Prostate gland (tissue), 2 donors: ENCODE measurements at regions not wholly inside any gene's neighbourhood (a gene's known extent, or its start where the extent isn't known, plus 50 kb on each side); places are given as distances from the start of the nearest gene placed in this dataset.

Experiments
- DNase-seq: peaks from one replicate; pipeline ENCODE4 v3.0.0-alpha.2; 2019; ENCODE audit warnings: low spot score
- H3K27ac ChIP-seq, 2 donors: fragments of 200-600 bp; sonication (generic); 2 replicates each; pipeline ENCODE4 v1.5.1; 2017 to 2019
- H3K27me3 ChIP-seq: fragments of 200-600 bp; sonication (generic); replicated peaks from 2 replicates; pipeline ENCODE4 v1.5.1; 2019; ENCODE audit not compliant: insufficient read depth
- H3K36me3 ChIP-seq, 2 donors: fragments of 200-600 bp; sonication (generic); 1 replicate in 1 of 2; 2 replicates in 1 of 2; pipeline versions ENCODE4 v1.5.1 to v1.8.1; 2017 to 2019
- H3K4me1 ChIP-seq: fragments of 200-600 bp; sonication (generic); replicated peaks from 2 replicates; pipeline ENCODE4 v1.5.1; 2019
- H3K4me3 ChIP-seq, 2 donors: fragments of 200-600 bp; sonication (generic); 2 replicates each; pipeline ENCODE4 v1.5.1; 2017 to 2019
- H3K9me3 ChIP-seq: fragments of 200-600 bp; sonication (generic); 2 replicates; pipeline ENCODE4 v1.5.1; 2017
- CTCF ChIP-seq, 4 experiments: fragments of 200-600 bp in 2 of 4; fragments of 450-650 bp in 2 of 4; sonication (generic) in 2 of 4; IDR thresholded peaks; 1 replicate in 3 of 4; 2 replicates in 1 of 4; pipeline ENCODE4 v1.5.1; 2016 to 2019; ENCODE audit warnings: antibody characterized with exemption in 4 of 4, mild to moderate bottlenecking in 2 of 4, moderate library complexity in 2 of 4
- POLR2A ChIP-seq: fragments of 450-650 bp; IDR thresholded peaks from one replicate; pipeline ENCODE4 v1.6.1; 2016; ENCODE audit warnings: antibody characterized with exemption, mild to moderate bottlenecking
- POLR2AphosphoS5 ChIP-seq: sonication (generic); formaldehyde crosslinking; IDR thresholded peaks from one replicate; pipeline ENCODE4 v1.6.1; 2017; ENCODE audit warnings: antibody characterized with exemption
- WGBS: methylation state at CpG from one replicate; pipeline ENCODE4 v1.1.5; 2018; 5-methylcytosine and 5-hydroxymethylcytosine counted together
- intact Hi-C: fragments of 100-400 bp; cut with DNase I; formaldehyde crosslinking; loops from one replicate; pipeline ENCODE4 v1.14.2; 2022

DNA sequence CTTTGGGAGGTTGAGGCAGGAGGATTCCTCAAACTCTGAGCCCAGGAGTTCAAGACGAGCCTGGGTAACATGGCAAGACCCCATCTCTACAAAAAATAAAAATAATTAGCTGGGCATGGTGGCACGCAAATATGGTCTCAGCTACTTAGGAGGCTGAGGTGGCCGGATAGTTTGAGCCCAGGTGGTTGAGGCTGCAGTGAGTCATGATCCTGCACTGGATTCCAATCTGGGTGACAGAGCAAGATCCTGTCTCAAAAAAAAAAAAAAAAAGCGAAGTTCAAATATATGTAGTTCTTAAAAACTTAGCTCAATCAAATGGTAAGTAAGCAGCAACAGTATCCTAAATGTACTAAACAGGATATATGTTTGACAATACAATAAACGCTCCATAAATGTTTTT is 85.5 kb upstream of the SSTR1 start:
- no peak overlapping the region for H3K4me3 ChIP-seq
- TF ChIP-seq CTCF (IDR thresholded peaks at IDR 0.05) (no peak), POLR2AphosphoS5 (no peak), POLR2A (no peak)
- WGBS, result 92% methylated on average over 5 of the region's 5 CpGs
- H3K9me3 ChIP-seq, result no peaks in the 10 kb centered on the region
- intact Hi-C loops, result no loop called here
- no peaks in the 10 kb centered on the region for H3K27me3 ChIP-seq
- no peak overlapping the region for H3K27ac ChIP-seq
- H3K36me3 ChIP-seq, result no peaks in the 10 kb centered on the region
- DNase-seq, result no peak
- H3K4me1 ChIP-seq, result no peaks in the 10 kb centered on the region

- no peak for DNase-seq
- intact Hi-C loops, result no loop called here
- H3K4me3 ChIP-seq, result no peak overlapping the region
- no peaks in the 10 kb centered on the region for H3K36me3 ChIP-seq
- TF ChIP-seq POLR2AphosphoS5, result no peak
- no peak for TF ChIP-seq POLR2A
- TF ChIP-seq CTCF (IDR thresholded peaks at IDR 0.05), result no peak
- H3K9me3 ChIP-seq, result no peaks in the 10 kb centered on the region
- no peaks in the 10 kb centered on the region for H3K27me3 ChIP-seq
- H3K4me1 ChIP-seq, result no peaks in the 10 kb centered on the region
- no peak overlapping the region for H3K27ac ChIP-seq
- 71% methylated on average over 3 of the region's 3 CpGs for WGBS
Measured at GRCh38 chr14:38124506-38124905, 83.2 kb upstream of the SSTR1 start.

- no peaks in the 10 kb centered on the region for H3K36me3 ChIP-seq
- no peak for TF ChIP-seq CTCF (IDR thresholded peaks at IDR 0.05)
- TF ChIP-seq POLR2A, result no peak
- TF ChIP-seq POLR2AphosphoS5, result no peak
- H3K27ac ChIP-seq, result no peak overlapping the region
- H3K4me3 ChIP-seq, result no peak overlapping the region
- no peaks in the 10 kb centered on the region for H3K4me1 ChIP-seq
- intact Hi-C loops, result no loop called here
- WGBS, result 15% methylated on average over 11 of the region's 11 CpGs
- no peaks in the 10 kb centered on the region for H3K9me3 ChIP-seq
- no peak for DNase-seq
- H3K27me3 ChIP-seq, result no peaks in the 10 kb centered on the region
Measured at GRCh38 chr14:38125481-38126037, 82.1 kb upstream of the SSTR1 start.

DNA sequence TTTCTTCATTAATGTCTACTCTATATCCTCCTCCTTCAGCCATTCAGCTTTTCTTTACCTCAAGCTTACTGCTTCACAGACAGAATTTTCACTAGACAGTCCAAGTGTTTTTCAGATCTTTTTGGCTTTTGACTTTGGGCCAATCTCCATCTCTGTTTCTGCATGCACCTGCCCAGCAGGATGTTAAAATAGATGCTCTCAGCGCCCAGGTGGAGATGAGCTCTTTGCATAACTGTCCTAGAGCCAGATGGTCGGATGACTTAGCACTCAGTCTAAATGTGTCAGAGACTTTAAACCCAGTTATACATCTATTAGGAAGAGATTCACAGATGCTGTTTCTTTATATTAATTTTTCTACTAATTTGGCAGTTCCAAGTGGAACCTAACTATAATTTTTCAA is 80.3 kb upstream of the SSTR1 start:
- no peaks in the 10 kb centered on the region for H3K27me3 ChIP-seq
- no peaks in the 10 kb centered on the region for H3K4me1 ChIP-seq
- no peaks in the 10 kb centered on the region for H3K9me3 ChIP-seq
- intact Hi-C loops, result no loop called here
- WGBS, result 70% methylated on average over 2 of the region's 2 CpGs
- no peak for TF ChIP-seq POLR2A
- no peak for TF ChIP-seq CTCF (IDR thresholded peaks at IDR 0.05)
- no peak for TF ChIP-seq POLR2AphosphoS5
- no peaks in the 10 kb centered on the region for H3K36me3 ChIP-seq
- no peak overlapping the region for H3K4me3 ChIP-seq
- DNase-seq, result no peak
- no peak overlapping the region for H3K27ac ChIP-seq

- 88% methylated on average over 3 of the region's 3 CpGs for WGBS
- no peaks in the 10 kb centered on the region for H3K27me3 ChIP-seq
- H3K9me3 ChIP-seq, result no peaks in the 10 kb centered on the region
- H3K4me3 ChIP-seq, result no peak overlapping the region
- no peak overlapping the region for H3K27ac ChIP-seq
- TF ChIP-seq POLR2A, result no peak
- TF ChIP-seq CTCF (IDR thresholded peaks at IDR 0.05), result no peak
- TF ChIP-seq POLR2AphosphoS5, result no peak
- DNase-seq, result no peak
- H3K4me1 ChIP-seq, result no peaks in the 10 kb centered on the region
- no peaks in the 10 kb centered on the region for H3K36me3 ChIP-seq
- intact Hi-C loops, result no loop called here
Measured at GRCh38 chr14:38127784-38128183, 79.9 kb upstream of the SSTR1 start.
